ENCODE measurements at regions not wholly inside any gene's neighbourhood (a gene's known extent, or its start where the extent isn't known, plus 50 kb on each side); places are given as distances from the start of the nearest gene placed in this dataset.

- ATAC-seq (no peak), DNase-seq (no peak)
- intact Hi-C loops (cut with DNase I), result no loop called here
These were observed 211.6 kb upstream of the LRRN1 start for GRCh38 chr3:3587647-3587972.

DNA sequence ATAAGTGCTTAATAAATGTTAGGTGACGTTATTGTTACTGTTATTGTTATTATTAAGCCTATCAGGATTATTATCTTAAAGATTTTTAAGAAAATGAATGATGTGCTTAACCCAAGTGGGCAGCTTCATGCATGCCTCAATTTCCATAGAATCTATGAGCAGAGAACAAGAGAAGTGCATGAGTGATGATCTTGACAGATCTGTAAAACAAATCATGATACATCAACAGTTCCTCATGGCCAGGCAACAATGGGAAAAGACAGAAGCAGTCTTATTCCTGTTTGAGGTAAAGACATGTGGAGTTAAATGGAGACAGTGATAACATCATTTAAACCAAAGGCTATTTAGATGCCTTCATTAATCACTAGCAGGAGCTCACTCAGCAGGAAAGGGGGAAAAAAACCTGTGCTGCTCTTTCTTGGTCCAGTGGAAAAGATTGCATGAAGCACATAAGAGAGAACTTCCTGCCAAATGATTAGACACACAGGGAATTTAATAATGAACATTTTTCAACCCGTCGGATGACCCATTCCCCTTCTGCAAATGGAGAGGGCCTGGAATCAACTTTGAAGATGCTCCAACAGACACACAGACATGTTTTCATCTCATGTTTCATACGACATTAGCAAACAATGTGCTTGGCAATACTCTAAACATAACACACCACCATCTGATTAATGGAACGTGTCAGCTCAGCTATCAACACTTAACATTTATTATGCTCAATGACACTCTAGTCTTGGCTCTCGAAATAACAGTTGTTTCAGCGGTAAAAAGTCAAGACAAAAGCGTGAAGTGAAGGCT is 212.2 kb upstream of the LRRN1 start:
- DNase-seq, result no peak

GRCh38 chr3:3586336-3586735 is 212.9 kb upstream of the LRRN1 start:
- ATAC-seq (no peak), DNase-seq (no peak)
- intact Hi-C loops (cut with DNase I), result no loop called here

More for the DNA sequence above, 212.2 kb upstream of the LRRN1 start:
- intact Hi-C loops (cut with DNase I), result no loop called here
- peak in 1 of 2 donors; percentile 44 for ATAC-seq

GRCh38 chr3:3579658-3580057 is 219.6 kb upstream of the LRRN1 start:
- intact Hi-C loops (cut with DNase I), result no loop called here
- DNase-seq, result no peak
- ATAC-seq, result no peak

DNA sequence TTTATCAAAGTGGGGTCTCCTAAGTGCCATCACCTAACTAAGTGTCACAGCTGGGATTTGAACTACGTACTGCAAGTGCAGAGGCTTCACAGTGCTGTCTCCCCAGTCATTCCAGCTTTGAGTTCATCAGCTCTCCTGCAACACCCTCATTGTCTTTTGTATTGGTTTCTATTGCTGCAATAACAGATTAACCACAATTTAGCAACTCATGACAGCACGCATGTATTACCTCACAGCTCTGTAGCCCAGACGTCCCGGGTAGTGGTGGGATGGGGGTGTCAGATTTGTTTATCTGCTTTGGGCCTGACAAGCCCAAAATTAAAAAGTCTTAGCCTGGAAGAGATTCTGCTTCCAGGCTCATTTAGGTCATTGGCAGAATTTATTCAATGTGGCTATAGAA is 220.5 kb upstream of the LRRN1 start:
- DNase-seq (no peak), ATAC-seq (no peak)
- intact Hi-C loops (cut with DNase I), result no loop called here

GRCh38 chr3:3577823-3578222 is 221.4 kb upstream of the LRRN1 start:
- intact Hi-C loops (cut with DNase I), result no loop called here
- DNase-seq, result no peak
- ATAC-seq, result no peak

- no peak for ATAC-seq
- no peak for DNase-seq
- intact Hi-C loops (cut with DNase I), result no loop called here
These were observed 225.9 kb upstream of the LRRN1 start for GRCh38 chr3:3573341-3573740.

GRCh38 chr3:3560591-3561311 is 238.5 kb upstream of the LRRN1 start:
- ATAC-seq (no peak), DNase-seq (no peak)
- intact Hi-C loops (cut with DNase I), result no loop called here

GRCh38 chr3:3559786-3560185 is 239.4 kb upstream of the LRRN1 start:
- intact Hi-C loops (cut with DNase I), result no loop called here

GRCh38 chr3:3556078-3556477 is 243.2 kb upstream of the LRRN1 start:
- ATAC-seq, result no peak
- no peak for DNase-seq
- intact Hi-C loops (cut with DNase I), result no loop called here

More at GRCh38 chr3:3559786-3560185, 239.4 kb upstream of the LRRN1 start:
- ATAC-seq (no peak), DNase-seq (no peak)

DNA sequence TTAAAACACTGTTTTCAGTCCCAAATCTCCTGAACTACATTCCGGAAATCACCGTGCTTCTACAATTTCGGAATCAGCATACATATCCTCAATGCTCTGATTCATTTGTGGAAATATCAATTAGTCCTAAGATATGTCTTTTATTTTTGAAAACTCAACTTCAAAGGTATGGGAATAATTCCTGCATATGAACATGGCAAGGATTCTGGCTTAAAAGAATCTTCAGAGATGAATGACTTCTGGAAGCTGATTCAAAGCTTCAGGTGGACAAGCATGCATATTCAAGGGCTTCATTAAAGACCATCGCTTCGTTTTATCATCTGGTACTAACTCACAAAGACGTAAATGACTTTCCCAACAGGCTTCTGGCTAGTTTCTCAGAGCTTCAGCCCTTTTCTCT is 246.0 kb upstream of the LRRN1 start:
- intact Hi-C loops (cut with DNase I), result no loop called here
- ATAC-seq (no peak), DNase-seq (no peak)

DNA sequence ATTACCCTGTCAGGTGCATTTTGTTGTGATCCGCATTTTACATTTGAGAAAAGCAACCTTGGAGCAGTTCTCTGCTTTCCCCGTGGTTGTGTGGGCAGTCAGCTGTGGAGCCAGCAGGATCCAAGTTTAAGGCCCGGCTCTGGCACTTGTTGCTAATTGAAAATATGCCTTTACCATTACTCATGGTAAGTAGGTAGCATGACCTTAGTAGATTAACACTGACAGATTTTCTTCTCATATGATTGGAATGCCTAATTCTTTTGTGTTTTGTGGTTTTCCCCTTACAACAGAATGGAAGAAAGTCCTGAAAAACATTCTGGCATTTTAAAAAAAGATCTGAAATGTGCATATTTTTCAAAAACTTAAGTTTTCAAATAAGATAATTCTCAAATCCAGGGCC is 246.5 kb upstream of the LRRN1 start:
- no peak for DNase-seq
- intact Hi-C loops (cut with DNase I), result no loop called here
- peak in 1 of 2 donors; percentile 37 for ATAC-seq

DNA sequence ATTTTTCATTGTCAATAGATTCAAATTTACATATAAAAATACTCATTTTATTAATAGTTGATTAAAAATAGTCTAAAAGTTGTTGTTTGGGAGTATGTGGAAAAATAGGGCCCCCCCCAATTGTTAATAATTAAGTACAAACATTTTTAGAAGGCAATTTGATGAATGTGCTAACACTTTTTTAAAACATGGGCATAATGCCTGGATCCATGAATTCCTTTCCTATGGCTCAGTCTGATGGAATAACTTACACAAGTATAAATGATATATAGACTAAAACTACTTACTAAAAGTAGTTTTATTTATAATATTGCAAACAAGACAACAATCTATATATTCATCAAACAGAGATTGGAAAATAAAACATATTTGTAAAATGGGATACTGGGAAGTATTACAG is 247.2 kb upstream of the LRRN1 start:
- ATAC-seq (no peak), DNase-seq (no peak)
- intact Hi-C loops (cut with DNase I), result no loop called here

DNA sequence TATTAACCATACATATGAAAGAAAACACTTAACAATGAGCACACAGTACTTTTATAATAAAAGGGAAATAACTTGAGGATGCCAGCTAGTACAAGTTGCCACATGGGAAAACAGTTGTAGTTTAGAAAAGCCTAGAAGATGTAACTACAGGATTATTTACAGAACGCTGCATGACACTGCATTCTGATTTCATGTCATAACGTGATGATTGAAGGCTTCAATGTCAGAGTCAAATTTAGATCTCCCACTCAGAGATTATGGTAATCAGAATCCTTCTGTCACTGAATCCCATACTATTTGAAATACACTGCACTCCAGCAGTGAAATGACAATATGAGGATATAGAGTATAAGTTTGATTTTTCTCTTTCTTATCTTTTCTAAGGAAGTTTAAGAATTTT is 253.9 kb upstream of the LRRN1 start:
- intact Hi-C loops (cut with DNase I), result no loop called here
- ATAC-seq (no peak), DNase-seq (no peak)

DNA sequence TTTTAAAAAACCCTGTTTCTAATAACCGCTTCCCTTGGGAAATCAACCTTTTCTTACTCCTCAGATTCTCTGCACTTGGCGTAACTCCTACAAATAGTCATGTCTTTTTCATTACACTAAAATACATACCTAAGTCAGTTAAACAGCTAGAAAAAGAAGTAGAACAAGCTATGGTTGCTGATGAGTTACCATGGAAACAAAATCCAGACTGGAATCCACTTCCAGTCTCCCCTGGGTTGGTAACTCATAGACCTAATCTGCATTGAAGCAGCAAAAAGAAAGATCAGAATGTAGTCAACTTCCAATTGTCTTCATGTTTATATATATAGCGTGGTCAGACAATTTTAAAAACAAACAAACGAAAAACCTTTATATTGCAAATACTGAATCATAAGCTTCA is 260.8 kb upstream of the LRRN1 start:
- intact Hi-C loops (cut with DNase I), result no loop called here
- ATAC-seq (no peak), DNase-seq (no peak)

DNA sequence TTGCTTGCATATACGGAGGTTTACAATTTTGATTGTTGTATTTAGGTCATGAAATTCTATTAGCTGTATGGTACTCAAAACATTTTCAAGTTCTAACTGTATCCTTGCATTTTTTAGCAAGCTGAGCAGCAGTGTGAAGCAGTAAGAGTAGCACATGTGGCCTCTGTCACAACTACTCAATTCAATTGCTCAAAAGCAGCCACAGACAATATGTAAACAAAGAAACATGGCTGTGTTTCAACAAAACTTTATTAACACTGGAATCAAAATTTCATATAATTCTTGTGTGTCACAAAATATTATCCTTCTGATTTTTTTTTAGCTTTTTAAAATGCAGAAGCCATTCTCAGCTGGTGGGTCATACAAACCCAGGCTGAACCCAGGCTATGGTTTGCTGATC is 266.7 kb upstream of the LRRN1 start:
- DNase-seq, result no peak
- no peak for ATAC-seq
- intact Hi-C loops (cut with DNase I), result no loop called here

DNA sequence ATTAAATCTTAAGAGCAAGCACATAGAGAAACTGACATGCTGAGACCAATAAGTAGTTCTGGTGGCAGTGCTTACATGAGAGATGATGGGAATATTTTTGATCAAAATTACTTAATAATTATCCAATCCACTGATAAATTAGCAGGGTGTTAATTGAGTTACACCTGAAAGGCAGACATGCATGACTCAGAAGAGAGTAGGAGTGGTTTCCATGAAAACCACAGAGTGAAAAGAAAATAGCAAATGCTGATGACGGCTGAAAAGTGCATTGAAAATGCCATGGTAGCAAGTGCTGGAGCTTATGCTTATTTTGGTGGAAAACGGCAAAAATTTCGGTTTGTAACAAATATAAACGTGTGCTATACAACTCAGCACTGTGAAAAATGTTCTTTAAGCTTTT is 267.8 kb upstream of the LRRN1 start:
- ATAC-seq (no peak), DNase-seq (no peak)
- intact Hi-C loops (cut with DNase I), result no loop called here

GRCh38 chr3:3519266-3519665 is 280.0 kb upstream of the LRRN1 start:
- intact Hi-C loops (cut with DNase I), result no loop called here
- ATAC-seq, result no peak
- DNase-seq, result no peak

GRCh38 chr3:3516996-3517395 is 282.2 kb upstream of the LRRN1 start:
- no peak for ATAC-seq
- intact Hi-C loops (cut with DNase I), result no loop called here

DNA sequence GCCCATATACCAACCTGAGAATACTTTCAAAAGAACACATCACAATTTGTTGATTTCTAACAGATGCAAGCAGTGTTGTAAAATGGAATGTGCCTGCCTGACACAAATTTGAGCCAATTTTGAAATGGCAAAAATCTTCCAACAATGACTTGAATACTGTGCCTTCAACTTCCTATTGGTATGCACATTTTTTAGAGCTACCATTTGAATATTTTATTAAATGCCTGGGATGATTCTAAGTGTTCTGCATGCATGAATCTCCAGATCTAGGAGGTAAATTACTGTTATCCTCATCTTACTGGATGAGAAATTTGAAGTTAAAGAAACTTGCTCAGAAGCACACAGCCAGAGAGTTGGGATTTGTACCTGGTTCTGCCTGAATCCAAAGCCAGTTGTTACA is 282.8 kb upstream of the LRRN1 start:
- ATAC-seq (no peak), DNase-seq (no peak)
- intact Hi-C loops (cut with DNase I), result no loop called here

More at GRCh38 chr3:3516996-3517395, 282.2 kb upstream of the LRRN1 start:
- no peak for DNase-seq

DNA sequence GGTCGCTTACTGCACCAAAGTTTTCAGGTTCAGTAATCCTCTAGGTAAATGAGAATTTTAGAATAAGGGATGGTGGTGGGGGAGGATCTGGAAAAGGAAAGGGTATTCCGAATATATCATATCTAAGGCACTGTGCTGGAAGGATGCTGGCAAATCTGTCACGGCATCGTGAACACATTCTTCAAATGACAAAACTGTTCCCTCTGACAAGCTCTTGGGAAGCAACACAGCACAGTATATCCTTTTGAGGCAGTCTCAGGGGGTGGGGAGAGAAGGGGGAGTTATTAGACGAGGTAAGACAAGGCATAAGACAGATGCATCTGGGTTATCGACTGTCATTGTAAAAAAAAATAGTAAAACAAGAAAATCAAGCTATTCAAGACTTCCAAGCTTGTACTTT is 289.6 kb upstream of the LRRN1 start:
- ATAC-seq (no peak), DNase-seq (no peak)
- intact Hi-C loops (cut with DNase I), result no loop called here

All from left cardiac atrium (tissue), 4 donors.